HCT116 (cell line): ENCODE measurements at regions not wholly inside any gene's neighbourhood (a gene's known extent, or its start where the extent isn't known, plus 50 kb on each side); places are given as distances from the start of the nearest gene placed in this dataset.

ENCODE experiments used
- ATAC-seq: fragments of 200-7000 bp; cut with Tn5 transposase; 2 replicates; pipeline ENCODE4 v1.9.1; 2020; ENCODE audit warnings: mild to moderate bottlenecking, moderate library complexity
- BruUV-seq: library from RNA; stranded (reverse); fragments of 400-500 nt; replicated peaks from 2 replicates; lab custom pipeline; 2021; lab: Mats Ljungman, UMichigan
- CTCF ChIA-PET: fragments of 300-600 bp; sonication (Branson Sonifier 250); formaldehyde crosslinking; loops from one replicate; lab custom pipeline; 2021; ENCODE audit warnings: antibody characterized with exemption; lab: Charles Lee
- POLR2A ChIA-PET: fragments of 300-600, 350-600 bp; sonication (Branson Sonifier 250); formaldehyde crosslinking; loops from one replicate; lab custom pipeline; 2021; ENCODE audit warnings: antibody characterized with exemption; lab: Charles Lee
- RAD21 ChIA-PET, 2 experiments: fragments of 300-600 bp; sonication (Branson Sonifier 250); formaldehyde crosslinking; loops; one replicate each; lab custom pipeline; 2023; ENCODE audit warnings: low total read pairs in 2 of 2; ENCODE audit not compliant: uncharacterized antibody in 2 of 2, unreplicated experiment in 2 of 2, low non-redundant PET in 1 of 2; lab: Charles Lee
- DNase-seq: peaks from one replicate; pipeline ENCODE4 v3.0.0-alpha.2; 2010; ENCODE audit warnings: low read depth, low spot score
- H2AFZ ChIP-seq: fragments of 200-600 bp; shearing (Covaris generic), sonication (generic); 2 replicates; pipeline ENCODE4 v1.6.1; 2017; ENCODE audit warnings: low read depth, mixed run types, mixed read lengths, antibody characterized with exemption, low read length; ENCODE audit not compliant: poor library complexity, severe bottlenecking
- H3K27ac ChIP-seq: 2 replicates; pipeline ENCODE4 v1.5.1; 2012; ENCODE audit warnings: low read depth, low read length
- H3K27me3 ChIP-seq: fragments of 200-600 bp; sonication (generic); 2 replicates; pipeline ENCODE4 v1.6.1; 2016; ENCODE audit warnings: mixed run types, low read length, mixed read lengths; ENCODE audit not compliant: insufficient read depth
- H3K36me3 ChIP-seq, 2 experiments: fragments of 200-500 bp in 1 of 2; fragments of 200-600 bp in 1 of 2; sonication (Bioruptor generic) in 1 of 2; sonication (generic) in 1 of 2; 2 replicates each; pipeline versions ENCODE4 v1.5.1 to v1.6.1; 2014 to 2016; ENCODE audit warnings: low read length in 2 of 2, inconsistent platforms in 1 of 2, mixed read lengths in 1 of 2, mixed run types in 1 of 2; ENCODE audit not compliant: insufficient read depth in 2 of 2, control insufficient read depth in 1 of 2
- H3K4me1 ChIP-seq, 2 experiments: fragments of 200-600 bp in 1 of 2; sonication (generic) in 1 of 2; 2 replicates each; pipeline versions ENCODE4 v1.5.1 to v1.6.1; 2012 to 2017; ENCODE audit warnings: low read length in 2 of 2, inconsistent platforms in 1 of 2, mild to moderate bottlenecking in 1 of 2, mixed read lengths in 1 of 2, mixed run types in 1 of 2, moderate library complexity in 1 of 2; ENCODE audit not compliant: insufficient read depth in 2 of 2, control insufficient read depth in 1 of 2
- H3K4me2 ChIP-seq: fragments of 200-600 bp; sonication (generic); 2 replicates; pipeline ENCODE4 v1.6.1; 2017; ENCODE audit warnings: mixed run types, low read length, mixed read lengths
- H3K4me3 ChIP-seq, 2 experiments: fragments of 200-600 bp in 1 of 2; sonication (generic) in 1 of 2; replicated peaks in 1 of 2; 2 replicates each; pipeline ENCODE4 v1.5.1; 2011 to 2016; ENCODE audit warnings: low read length in 2 of 2, control low read depth in 1 of 2, low read depth in 1 of 2, mild to moderate bottlenecking in 1 of 2, mixed read lengths in 1 of 2, mixed run types in 1 of 2
- H3K79me2 ChIP-seq: fragments of 200-600 bp; sonication (generic); 2 replicates; pipeline ENCODE4 v1.6.1; 2017; ENCODE audit warnings: mild to moderate bottlenecking, mixed run types, low read length, moderate library complexity, mixed read lengths; ENCODE audit not compliant: insufficient read depth
- H3K9ac ChIP-seq: fragments of 200-600 bp; sonication (generic); 2 replicates; pipeline ENCODE4 v1.6.1; 2016; ENCODE audit warnings: low read length, mixed read lengths
- H3K9me2 ChIP-seq: fragments of 200-600 bp; sonication (generic), shearing (Covaris generic); 2 replicates; pipeline ENCODE4 v1.6.1; 2017; ENCODE audit warnings: mixed run types, mild to moderate bottlenecking, moderate library complexity; ENCODE audit not compliant: insufficient read depth
- H3K9me3 ChIP-seq, 2 experiments: fragments of 200-500 bp in 1 of 2; fragments of 200-600 bp in 1 of 2; sonication (Bioruptor generic) in 1 of 2; sonication (generic) in 1 of 2; 2 replicates each; pipeline ENCODE4 v1.6.1; 2014 to 2017; ENCODE audit warnings: low read length in 2 of 2, mixed read lengths in 2 of 2, inconsistent platforms in 1 of 2, low read depth in 1 of 2, mild to moderate bottlenecking in 1 of 2, mixed run types in 1 of 2, moderate library complexity in 1 of 2; ENCODE audit not compliant: control insufficient read depth in 1 of 2, insufficient read depth in 1 of 2
- H4K20me1 ChIP-seq: fragments of 200-600 bp; sonication (generic), shearing (Covaris generic); 2 replicates; pipeline ENCODE4 v1.6.1; 2017; ENCODE audit warnings: mixed run types, mild to moderate bottlenecking, moderate library complexity; ENCODE audit not compliant: insufficient read depth
- CEBPB ChIP-seq: IDR thresholded peaks from 2 replicates; pipeline ENCODE4 v1.6.1; 2012; ENCODE audit warnings: low read depth
- CTCF ChIP-seq, 3 experiments: fragments of 200-600 bp in 1 of 3; sonication (generic) in 1 of 3; IDR thresholded peaks in 2 of 3; conservative IDR thresholded peaks in 1 of 3; 2 replicates each; pipeline ENCODE4 v1.5.1; 2012 to 2017; ENCODE audit warnings: low read depth in 2 of 3, low read length in 2 of 3, antibody characterized with exemption in 1 of 3, borderline replicate concordance in 1 of 3, control low read depth in 1 of 3, mild to moderate bottlenecking in 1 of 3, mixed read lengths in 1 of 3, mixed run types in 1 of 3, moderate library complexity in 1 of 3; ENCODE audit not compliant: insufficient read depth in 1 of 3
- EZH2 ChIP-seq: fragments of 200-600 bp; sonication (generic); IDR thresholded peaks from 2 replicates; pipeline ENCODE4 v1.6.1; 2017; ENCODE audit warnings: antibody characterized with exemption, mixed run types
- RAD21 ChIP-seq: IDR thresholded peaks from 2 replicates; pipeline ENCODE4 v1.6.1; 2012; ENCODE audit warnings: low read depth, mild to moderate bottlenecking
- intact Hi-C: fragments of 100-400 bp; cut with micrococcal nuclease; formaldehyde crosslinking; loops from 2 replicates; pipeline ENCODE4 v1.10.0; 2022

GRCh38 chr1:209029737-209030136 lies 553.8 kb upstream of the CAMK1G start:
- POLR2A ChIA-PET, result no interaction called here
- ATAC-seq (no peak), DNase-seq (no peak)

More at GRCh38 chr1:209029737-209030136, 553.8 kb upstream of the CAMK1G start:
- Histone ChIP-seq H3K4me2 (no peak overlapping the region), H3K9me3 (no peaks in the 10 kb centered on the region), H3K36me3 (no peaks in the 10 kb centered on the region), H3K9ac (no peak overlapping the region), H3K27ac (no peak overlapping the region), H3K4me1 (no peaks in the 10 kb centered on the region), H3K27me3 (no peaks in the 10 kb centered on the region), H3K79me2 (no peaks in the 10 kb centered on the region), H2AFZ (no peak overlapping the region), H3K4me3 (no peak overlapping the region), H3K9me2 (no peaks in the 10 kb centered on the region), H4K20me1 (no peaks in the 10 kb centered on the region)
- BruUV-seq, result no TSS peak
- ChIA-PET RAD21 (no interaction called here), CTCF (no interaction called here)
- TF ChIP-seq CTCF (IDR thresholded peaks at IDR 0.05 in 2 of 3, conservative IDR thresholded peaks at IDR 0.05 in 1 of 3; ENCODE audit: borderline replicate concordance in 1 of 3, insufficient read depth in 1 of 3, low read depth in 2 of 3, low read length in 2 of 3) (0 out of 6 replicates have a peak, but pooled peaks of 1 of the 3 experiments have one; percentile 4), RAD21 (0 out of 2 replicates have a peak, but pooled peaks have one; percentile 3), EZH2 (no peak), CEBPB (no peak)
- intact Hi-C loops, result no loop called here
